ENCODE measurements at regions not wholly inside any gene's neighbourhood (a gene's known extent, or its start where the extent isn't known, plus 50 kb on each side); places are given as distances from the start of the nearest gene placed in this dataset.
A peak's percentile ranks its signal among the peaks of the same experiment; 100 is the strongest.
"Not testable (repeated sequence)": the region's sequence is repeated elsewhere in the genome, so short reads cannot be mapped to it uniquely, and the experiment has no call there.

DNA sequence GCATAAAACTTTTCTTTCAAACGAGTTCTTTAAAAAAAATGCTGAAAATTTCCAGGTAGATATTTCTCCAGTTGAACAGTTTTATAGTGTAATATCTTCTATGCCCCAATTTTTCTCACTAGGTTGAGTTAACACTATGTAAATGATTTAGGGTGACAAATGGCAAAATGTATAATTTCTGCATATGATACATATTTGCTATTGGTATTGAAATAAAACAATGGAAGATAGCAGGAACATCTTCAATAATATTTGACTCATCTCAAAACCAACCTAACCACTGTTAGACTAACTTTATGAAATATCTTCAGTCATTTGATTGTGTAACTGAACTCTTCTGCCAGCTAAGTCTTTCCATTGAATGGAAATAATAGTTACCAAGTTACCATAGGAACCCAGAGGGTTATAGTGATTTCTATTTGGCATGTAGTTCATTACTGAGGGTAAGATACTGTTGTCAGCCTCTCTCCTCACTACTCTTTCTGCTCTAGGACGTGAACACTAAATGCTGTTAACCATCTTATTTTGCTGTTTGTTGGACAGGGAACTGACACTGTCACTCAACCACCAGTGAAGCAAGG lies 824.7 kb upstream of the NECTIN3 start:
- DNase-seq, result no peak

DNA sequence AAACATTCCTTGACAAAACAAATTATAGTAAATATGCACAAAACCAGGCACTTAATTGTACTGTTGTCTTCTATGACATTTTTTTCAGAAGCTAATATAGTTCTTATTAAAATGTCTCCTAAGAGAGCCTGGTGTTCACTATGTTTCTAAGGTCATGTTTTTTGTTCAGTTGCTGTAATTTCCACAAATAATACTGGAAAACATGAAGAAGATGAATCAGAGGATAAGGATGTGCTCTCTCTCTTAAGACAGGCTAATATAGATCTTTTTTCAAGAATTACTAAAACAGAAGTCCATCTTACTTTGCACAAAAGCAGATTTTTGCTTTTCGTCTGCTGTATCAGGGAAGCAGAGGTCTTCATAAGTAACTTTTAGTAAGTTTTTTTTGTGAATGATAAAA lies 823.0 kb upstream of the NECTIN3 start:
- DNase-seq, result no peak

DNA sequence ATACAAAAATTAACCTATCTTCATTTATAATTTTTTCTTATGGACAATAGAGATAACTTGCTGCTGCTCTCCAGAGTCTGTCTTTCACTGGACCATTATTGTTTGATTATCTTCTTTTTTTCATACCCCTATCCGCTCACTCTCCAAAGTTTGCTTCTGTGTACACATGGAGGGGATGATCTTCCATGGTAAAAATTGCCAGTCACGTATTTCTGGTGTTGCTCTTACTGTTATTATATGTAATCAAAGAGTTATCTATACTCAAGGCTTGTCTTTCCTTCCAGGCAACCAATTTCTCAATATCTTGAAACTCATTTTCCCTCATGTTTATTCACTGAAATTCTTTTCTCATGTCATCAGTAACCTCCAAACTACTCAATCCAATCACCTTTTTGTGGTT lies 817.8 kb upstream of the NECTIN3 start:
- DNase-seq, result no peak

DNA sequence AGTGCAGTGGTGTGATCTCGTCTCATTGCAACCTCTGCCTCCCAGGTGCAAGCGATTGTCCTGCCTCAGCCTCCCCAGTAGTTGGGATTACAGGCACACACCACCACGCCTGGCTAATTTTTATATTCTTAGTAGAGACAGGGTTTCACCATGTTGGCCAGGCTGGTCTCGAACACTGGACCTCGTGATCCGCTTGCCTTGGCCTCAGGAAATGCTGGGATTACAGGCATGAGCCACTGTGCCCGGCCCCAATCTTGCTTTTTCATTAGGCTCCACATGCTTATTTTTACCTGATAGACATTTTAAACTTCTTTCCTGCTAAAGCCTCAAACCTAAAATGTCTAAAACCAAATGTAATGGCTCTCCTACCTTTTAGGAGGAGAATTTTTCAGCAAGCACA lies 817.0 kb upstream of the NECTIN3 start:
- DNase-seq, result no peak

DNA sequence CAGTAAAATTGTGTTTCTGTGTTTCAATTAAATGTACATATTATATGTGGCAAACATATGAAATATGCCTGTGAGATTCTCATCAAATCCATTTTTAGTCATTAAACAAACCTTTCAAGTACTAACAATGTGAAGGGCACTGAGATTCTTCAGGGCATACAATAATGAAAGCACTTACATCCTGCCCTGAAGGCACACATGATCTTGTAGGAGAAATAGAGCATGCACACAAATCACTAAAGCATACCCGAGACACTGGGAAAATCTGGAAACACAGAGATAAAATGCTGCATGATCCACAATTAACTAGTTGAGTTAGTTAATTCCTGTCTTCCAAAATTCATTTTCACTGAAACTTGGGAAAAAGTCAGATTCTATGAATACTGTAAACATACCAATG lies 810.5 kb upstream of the NECTIN3 start:
- no peak for DNase-seq

DNA sequence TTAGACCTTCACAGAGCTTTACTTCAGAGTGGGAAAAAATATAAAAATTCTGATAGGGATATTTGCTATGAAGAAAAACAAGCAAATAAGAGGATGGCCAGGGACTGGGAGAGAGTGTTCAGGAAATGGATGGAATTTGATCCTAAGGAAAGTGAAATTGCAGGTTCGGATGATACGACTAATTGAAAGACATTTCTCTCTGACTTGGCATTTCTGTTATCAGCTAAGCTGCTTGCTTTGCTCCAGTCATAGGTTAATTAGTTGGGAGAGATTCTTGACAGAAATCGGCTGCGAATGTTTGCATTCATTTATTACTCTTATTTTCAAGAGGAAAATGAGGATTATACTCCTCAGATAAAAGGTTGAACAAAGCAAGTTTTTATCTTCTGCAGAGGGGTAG lies 808.7 kb upstream of the NECTIN3 start:
- DNase-seq, result no peak

DNA sequence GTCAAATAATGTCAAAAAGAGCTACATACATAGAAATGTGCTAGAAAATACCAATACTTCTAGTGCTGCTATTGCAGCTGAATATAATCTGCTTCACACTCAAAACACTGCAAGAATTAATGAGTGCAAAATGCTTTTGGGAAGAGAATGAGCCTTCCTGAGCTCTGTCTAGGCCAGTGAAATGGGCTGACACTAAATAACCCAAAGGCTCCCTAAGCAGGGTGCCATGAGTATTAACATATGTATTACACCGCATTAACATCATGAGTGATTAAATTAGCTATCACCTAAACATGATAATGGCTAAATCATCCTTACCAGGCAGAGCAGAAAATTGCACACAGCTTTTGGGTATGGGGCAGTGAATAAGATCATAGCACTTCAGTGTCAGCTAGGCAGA lies 806.3 kb upstream of the NECTIN3 start:
- DNase-seq, result no peak

DNA sequence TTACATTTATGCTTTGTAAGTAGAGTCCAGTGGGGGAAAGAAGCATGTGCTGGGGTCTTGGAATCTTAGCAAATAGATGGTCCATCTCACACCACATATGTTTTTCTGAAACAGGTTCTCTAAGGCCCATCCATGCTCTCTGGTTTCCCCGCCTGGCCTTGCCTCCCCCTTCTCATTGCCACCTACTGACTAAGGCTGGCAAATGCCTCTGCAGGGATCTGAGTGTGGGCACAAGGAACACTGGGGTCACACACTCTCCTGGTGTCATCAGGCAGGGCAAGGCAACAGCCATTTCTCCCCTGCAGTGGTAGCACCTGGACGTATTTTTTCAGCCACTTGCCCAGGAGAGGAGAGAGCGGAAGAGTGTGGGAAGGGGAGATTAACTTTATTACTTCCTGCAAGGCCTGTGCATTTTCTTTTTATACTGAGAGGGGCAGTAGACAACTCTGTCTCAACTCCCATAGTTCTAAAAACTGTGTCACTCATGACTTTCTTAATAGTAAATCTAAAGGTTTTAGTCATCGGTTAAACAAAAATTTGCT lies 804.2 kb upstream of the NECTIN3 start:
- DNase-seq, result peak; percentile 2

DNA sequence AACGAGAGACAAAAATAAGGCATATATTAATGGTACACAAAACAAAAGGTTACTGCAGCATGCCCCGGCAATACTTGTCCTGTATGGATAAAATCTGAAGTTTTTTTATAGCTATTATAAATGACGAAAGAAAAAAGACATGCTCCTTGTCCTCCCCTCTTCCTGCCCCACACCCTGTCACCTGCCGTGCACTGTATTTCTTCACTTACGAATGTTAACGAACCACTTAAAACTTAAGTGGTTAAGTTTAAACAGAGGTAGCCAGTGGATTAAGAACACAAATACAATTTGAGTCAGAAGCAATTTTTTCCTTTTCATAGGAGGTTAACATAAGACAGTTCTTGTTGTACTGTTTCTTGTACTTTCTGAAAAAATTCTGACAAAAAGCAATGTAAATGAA lies 799.1 kb upstream of the NECTIN3 start:
- no peak for DNase-seq

DNA sequence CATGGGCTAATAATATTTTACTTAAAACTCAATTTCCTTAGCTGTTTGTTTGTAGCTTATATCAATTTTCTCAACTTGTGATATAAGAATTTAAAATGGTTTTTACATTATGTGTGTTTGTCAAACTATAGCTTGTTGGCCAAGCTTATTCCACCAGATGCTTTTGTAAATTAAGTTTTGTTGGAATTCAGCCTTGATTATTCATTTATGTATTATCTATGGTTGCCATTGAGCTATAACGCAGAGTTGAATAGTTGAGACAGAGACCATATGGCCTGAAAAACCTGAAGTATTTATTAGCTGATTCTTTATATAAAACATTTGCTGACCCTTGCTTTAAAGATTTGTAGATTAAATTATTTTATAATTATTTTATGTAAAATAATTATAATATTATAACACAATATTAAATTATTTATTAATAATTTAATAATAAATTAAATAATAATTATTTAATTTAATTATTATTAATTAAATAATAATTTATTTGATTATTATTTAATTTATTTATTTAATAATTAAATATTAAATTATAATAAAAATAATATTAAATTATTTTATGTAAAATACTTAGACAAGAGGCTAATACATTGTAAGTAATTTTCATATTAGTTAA lies 779.6 kb upstream of the NECTIN3 start:
- DNase-seq, result no peak

DNA sequence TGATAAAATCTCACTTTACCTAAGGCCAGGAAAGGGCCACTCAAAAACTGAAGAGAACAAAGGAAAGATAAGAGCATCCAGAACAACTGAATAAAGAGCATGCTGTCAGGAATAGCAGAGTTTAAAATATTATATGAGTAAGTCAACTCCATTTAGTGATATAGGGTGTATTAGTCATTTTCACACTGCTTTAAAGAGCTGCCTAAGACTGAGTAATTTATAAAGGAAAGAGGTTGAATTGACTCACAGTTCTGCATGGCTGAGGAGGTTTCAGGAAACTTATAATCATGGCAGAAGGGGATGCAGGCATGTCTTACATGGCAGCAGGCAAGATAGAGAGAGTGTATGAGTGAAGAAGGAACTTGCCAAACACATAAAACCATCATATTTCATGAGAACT lies 778.0 kb upstream of the NECTIN3 start:
- no peak for DNase-seq

DNA sequence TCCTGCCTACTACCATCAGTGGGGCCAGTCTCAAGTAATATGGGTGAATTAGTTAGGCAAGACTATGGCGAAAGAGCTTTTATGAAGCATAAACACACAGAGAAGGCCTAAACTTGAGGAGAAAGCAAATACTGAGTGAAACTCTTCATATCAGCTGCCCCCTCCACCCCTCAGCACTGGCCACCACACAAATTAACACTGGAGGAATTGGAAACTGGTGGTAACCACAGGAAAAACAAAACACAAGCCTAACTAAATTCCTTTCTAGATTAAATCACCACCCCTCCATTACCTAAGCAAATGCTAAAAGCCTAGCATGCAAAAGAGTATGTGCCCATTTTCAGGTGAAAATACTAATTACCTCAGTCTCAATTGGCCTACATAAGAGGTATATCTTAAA lies 774.7 kb upstream of the NECTIN3 start:
- no peak for DNase-seq

DNA sequence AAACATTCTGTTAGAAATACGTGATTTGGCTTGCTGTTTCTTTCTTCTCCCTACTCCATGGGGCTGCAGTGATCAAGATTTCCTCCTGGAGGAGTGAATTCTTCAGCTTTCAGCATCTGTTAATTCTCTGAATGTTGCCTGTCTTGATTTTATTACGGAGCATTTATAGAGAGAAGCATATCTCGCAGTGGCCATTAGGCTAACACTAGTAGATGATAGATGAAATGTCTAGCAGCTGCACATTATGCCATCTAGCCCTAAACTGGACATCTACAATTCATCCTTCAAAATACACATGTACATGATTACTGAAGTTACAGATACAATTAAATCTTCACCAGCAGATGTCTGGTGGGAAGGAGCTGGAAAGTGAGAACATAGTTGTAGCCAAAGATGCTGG lies 769.8 kb upstream of the NECTIN3 start:
- DNase-seq, result no peak

DNA sequence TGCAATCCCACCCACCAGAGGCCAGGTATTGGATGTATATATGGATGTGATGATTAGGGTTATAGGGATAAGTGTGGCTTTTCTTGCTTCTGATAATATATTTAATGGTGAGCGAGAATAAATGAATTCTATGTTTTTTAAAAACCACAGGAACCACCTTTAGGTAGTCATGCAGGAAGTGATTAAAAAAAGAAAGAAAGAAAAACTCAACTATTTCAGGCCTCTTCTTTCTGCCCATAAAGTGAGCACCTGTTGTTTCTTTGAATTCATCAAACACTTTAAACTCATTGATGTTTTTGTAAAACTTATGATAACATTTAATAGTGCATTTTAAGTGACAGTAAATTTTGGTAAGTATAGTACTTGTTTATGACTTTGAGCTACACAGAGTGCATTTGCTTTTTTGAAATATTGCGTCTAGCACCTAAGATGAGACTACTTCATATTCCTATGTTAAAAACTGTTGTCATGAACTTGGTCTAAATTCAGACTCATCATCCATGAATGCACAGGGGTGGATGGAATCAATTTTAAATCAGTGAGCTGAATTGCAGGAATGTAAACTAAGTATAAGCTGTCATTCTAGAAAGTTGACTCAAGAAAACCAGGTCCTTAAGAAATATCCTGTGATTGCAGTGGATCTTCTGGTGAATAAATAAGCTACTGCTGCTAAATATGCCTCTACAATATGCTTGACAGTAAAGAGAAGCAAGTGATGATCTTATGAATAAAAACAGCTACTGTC lies 764.4 kb upstream of the NECTIN3 start:
- DNase-seq, result no peak

DNA sequence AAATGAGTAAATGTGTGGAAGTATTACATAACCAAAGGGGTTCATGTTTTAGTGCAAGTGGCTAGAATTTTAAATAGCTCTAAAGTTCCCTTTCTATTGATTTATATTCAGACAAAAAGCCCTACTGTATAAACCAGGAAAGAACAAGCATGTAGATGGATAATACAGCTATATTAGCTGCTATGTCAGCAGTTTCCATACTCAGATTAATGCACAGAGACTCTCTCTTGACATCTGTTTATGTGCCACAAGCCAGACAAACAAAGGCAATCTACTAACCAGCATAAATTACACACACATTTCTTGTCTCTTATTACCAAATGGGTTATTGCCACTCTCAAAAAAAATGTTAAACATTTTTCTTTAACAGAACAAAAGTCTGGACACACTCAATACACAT lies 760.1 kb upstream of the NECTIN3 start:
- DNase-seq, result no peak

DNA sequence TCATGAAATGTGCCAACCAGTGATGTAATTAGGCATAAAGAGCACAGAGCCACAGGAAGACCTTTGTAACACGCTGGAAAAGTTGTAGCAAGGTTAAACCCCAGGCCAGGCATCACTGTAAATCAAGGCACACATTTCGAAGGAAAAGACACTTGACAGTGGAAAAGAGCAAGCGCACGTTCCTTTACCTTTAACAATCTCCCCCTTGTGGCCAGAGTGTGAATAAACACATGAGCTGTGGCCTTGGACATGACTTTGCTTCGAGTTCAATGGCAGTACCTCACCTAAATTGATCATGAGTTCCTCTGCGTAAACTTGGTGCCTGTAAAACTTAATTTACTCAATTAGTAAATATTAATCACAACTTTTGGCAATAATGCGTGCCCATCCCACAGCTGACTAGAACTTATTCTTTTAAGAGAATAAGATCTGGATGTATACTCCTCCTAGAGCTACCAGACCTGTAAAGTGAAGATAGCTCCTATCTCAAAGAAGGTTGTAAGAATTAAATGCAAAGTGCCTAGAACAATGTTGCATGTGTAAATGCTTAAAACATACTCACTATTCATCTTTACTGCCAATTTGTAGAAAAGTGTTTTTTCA lies 757.0 kb upstream of the NECTIN3 start:
- DNase-seq, result peak; percentile 64

DNA sequence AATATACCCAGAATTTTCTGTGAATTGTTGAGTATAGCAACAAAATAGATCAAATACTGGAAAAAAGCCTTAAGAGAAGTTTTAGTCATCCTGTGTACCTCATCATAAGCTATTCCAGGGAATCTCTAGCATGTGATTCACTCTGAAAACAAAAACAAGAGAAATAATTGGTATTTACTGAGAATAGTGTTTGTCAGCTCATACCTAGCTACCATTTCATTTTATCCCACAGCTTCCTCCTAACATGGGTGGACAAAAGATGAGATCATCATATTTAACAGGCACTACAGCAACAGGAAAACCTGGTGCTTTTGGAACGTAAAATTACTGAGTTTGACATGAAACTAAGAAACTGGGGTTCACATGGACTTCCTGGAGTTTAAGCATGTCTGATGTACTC lies 753.5 kb upstream of the NECTIN3 start:
- peak; percentile 50 for DNase-seq

DNA sequence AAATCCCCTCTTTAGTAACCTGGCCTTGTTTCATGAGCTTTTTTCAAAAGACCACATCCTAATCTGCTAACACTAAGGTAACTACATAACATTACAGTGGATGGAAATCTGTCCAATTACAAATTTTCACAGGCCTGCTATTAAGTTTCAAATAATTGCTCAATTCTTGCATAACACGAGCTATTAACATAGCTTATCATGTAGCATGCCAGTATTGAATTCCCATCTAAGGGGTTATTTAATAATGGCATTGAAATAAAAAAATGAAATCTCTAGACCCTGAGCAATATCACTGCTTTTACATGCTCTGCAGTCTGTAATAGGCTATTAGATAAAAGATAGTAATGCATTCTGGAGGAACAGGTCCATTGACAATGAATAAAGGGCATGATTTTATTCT lies 748.3 kb upstream of the NECTIN3 start:
- no peak for DNase-seq

DNA sequence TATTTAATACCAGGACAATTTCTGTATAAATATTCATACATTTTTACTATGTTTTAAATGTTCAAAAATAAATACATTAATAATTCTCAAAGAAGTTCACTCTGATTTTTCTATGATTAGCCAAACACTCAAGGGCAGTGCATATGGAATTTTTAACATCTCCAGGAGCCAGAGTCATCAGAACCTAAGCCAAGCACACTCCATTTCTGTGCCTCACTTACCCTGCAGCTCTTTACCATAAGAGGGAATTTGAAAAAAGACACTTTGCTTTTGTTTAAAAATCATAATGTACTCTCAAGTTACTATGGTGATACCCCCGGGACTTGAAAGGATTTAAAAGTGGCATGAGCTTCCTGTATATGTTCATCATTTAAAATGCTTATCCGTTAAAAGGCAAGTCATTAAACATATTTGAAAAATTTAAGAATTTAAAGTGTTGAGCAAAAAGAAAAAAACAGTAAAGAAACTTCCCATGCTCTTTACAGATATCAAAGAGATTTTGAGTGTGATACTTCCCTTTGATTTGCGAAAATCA lies 747.4 kb upstream of the NECTIN3 start:
- no peak for DNase-seq

DNA sequence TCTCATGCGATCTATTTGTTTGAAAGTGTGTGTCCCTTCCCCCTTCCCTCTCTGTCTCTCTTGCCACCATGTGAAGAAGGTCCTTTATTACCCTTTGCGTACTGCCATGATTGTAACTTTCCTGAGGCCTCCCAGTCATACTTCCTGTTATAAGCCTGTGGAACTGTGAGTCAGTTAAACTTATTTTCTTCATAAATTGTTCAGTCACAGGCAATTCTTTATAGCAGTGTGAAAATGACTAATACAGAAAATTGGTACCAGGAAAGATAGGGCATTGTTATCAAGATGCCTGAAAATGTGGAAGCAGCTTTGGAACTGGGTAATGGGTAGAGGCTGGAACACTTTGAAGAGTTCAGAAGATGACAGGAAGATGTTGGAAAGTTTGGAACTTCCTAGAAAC lies 743.7 kb upstream of the NECTIN3 start:
- peak; percentile 47 for DNase-seq

DNA sequence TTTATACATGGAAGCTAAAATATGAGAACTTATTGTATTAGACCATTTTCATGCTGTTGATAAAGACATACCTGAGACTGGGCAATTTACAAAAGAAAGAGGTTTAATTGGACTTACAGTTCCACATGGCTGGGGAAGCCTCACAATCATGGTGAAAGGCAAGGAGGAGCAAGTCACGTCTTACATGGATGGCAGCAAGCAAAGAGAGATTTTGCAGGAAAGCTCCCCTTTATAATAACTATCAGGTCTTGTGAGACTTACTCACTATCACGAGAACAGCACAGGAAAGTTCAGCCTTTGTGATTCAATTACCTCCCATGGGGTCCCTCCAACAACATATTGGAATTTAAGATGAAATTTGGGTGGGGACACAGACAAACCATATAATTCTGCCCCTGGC lies 740.1 kb upstream of the NECTIN3 start:
- DNase-seq, result not testable (repeated sequence)

DNA sequence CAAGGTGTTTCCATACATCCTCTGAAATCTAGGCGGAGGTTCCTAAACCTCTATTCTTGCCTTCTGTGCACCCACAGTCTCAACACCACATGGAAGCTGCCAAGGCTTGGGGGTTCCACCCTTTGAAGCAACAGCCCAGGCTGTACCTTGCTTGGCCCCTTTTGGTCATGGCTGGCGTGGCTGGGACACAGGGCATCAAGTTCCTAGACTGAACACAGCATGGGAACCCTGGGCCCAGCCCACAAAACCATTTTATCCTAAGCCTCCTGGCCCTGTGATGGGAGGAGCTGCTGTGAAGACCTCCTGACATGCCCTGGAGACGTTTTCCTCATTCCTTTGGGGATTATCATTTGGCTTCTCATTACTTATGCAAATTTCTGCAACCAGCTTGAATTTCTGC lies 739.0 kb upstream of the NECTIN3 start:
- DNase-seq, result no peak

DNA sequence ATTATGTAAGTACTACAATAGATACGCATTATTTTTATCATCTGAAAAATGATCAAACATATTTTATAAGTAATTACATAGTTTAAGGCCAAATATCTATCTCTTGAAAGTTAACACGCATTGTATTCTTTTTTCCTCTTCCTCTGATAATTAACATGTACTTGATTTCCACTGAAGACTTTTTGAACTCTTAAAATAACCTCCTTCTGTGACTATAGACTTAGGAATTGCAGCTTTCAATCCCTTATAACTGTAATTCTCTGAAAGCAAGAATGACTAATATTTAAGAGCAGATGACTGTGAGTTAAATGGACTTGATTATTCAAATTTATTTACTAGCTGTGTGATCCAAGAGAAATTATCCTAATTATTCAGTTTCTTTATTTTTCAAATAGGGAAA lies 730.6 kb upstream of the NECTIN3 start:
- DNase-seq, result no peak

DNA sequence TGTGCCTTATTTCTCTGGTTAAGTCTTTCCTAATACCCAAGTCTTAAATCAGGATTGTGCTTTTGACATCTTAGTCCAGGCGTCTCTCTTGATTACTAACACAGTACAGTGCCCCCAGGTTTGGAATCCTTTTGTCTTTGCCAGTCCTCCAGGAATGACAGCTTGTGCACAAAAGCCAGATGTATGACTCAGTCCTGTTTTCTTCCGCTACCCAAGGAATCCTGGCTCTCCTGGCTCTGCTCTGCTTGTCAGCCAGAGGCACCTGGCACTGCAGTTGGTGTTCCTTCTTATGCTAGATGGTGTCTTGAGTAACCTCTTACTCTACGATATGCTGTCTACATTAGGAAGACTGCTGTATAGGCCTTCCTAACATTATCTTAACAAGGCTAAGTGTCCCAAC lies 728.2 kb upstream of the NECTIN3 start:
- DNase-seq, result peak; percentile 84

Measured in dermis blood vessel endothelial cell (primary cell).